GM21723 (cell line): ENCODE measurements at regions not wholly inside any gene's neighbourhood (a gene's known extent, or its start where the extent isn't known, plus 50 kb on each side); places are given as distances from the start of the nearest gene placed in this dataset.

Source experiments
- ATAC-seq: cut with Tn5 transposase; IDR thresholded peaks from one replicate; pipeline ENCODE4 v1.9.1; 2021; ENCODE audit warnings: mild to moderate bottlenecking, moderate library complexity; ENCODE audit not compliant: unreplicated experiment

DNA sequence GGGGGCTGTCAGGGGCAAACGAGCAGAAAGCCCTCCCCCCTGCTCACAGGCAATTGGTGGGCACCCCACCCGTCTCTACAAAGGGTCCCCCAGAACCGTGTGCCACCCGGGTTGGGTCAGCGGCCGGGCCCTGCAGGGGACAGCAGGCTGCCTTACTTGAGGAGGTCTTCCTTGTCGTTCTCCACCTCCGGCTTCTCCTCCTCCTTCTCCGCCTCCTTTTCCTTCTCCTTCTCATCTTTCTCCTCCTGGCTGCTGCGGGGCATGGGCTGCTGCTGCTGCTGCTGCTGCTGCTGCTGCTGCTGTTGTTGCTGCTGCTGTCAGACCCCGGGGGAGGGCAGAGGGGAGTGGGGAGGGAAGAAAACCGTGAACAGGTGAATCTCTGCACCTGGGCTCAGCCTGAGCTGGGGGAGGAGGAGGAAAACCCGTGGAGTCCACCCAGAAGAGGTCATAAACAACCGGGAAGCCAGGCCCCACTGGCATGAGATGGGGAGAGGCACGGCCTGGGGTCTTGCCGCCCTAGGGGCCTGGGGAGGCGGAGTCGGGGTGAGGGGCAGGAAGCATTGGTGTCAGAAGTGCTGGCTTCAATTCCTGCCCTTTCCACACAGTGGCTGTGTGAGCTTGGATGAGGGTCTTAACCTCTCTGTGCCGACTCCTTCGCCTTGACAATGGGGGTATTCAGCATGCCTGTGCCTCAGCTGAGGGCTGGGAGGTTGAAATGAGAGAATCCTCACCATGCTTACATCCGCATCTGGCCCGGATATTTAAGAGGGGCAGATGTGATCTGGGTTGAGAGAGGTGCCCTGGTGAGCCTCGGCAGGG lies 107.6 kb downstream of the RFLNA start:
- no peak for ATAC-seq

DNA sequence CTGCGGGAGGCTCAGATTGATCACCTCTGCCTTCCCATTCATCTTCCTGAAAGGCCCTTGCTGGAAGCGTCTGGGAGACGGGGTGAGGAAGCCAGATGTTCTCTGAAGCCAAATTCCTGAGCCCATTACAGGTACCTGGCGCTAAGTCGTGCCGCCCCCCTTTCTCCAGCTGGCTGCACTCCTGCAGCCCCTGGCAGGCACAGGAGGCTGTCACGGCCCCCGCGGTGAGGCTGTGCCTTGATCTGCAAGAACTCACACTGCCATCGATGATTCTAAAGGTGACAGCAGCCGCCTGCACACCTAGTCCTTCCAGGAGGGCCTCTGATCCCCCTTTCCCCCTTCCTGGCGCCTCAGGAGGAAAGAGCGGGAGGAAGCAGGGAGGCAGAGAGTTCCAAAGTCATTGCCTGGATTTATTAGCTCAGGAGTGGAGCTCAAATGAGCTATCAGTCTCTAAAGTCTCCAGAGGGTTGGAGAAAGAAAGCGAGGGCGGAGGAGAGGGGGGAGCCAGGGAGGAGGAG lies 106.9 kb downstream of the RFLNA start:
- ATAC-seq, result no peak

GRCh38 chr12:124400124-124400523 lies 105.2 kb downstream of the RFLNA start:
- ATAC-seq, result no peak

- ATAC-seq, result no peak
Observed at GRCh38 chr12:124399622-124400021, 104.7 kb downstream of the RFLNA start.

DNA sequence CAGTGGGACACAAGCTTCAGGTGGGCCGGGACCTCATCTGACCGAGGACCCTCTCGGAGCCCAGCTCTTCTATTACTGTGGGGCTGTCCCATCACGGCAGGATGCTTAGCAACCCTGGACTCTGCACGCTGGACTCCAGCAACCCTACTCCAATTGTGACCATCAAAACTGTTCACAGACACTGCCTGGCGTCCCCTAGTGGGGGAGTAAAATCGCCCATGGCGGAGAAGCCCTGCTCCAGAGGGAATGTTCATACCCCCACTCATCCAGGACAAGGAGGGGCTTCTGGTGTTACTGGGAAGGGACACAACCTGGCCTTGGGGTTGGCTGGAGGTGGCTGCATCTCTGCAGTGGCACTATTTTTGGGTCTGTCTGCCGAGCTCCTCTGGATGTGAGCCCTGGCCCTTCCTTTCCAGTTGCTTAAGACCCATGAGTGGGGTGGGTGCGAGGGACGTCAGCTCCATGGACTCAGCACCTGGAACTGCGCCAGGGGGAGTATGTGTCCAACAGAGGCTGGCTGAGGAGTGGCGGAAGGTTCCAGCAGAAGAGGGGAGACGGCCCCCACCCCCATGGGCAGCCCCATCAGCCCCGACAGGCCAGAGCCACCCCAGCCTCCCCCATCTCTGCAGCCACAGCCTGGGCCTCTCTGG lies 103.8 kb downstream of the RFLNA start:
- no peak for ATAC-seq

GRCh38 chr12:124397807-124398577 lies 103.1 kb downstream of the RFLNA start:
- ATAC-seq, result no peak

GRCh38 chr12:124397399-124397679 lies 102.4 kb downstream of the RFLNA start:
- ATAC-seq, result no peak

- no peak for ATAC-seq
Observed at GRCh38 chr12:124396544-124397398, 101.9 kb downstream of the RFLNA start.

DNA sequence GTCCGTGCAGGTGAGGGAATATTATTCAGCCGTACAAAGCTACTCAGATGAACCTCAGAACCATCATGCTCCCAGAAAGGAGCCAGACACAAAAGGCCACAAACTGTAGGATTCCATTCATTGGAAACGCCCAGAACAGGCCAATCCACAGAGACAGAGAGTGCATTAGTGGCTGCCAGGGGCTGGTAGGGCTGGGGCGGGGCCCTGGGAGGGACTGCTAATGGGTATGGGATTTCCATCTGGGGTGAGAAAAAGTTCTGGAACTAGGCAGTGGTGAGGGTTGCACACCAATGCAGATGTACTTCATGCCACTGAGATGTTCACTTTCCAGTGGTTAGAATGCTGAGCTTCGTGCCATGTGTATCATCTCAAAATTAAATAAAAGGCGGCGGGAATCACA lies 101.1 kb downstream of the RFLNA start:
- ATAC-seq, result no peak

- ATAC-seq, result no peak
Observed at GRCh38 chr12:124395284-124395752, 100.4 kb downstream of the RFLNA start.

GRCh38 chr12:124394462-124395128 lies 99.7 kb downstream of the RFLNA start:
- ATAC-seq, result no peak

GRCh38 chr12:124393831-124394230 lies 98.9 kb downstream of the RFLNA start:
- no peak for ATAC-seq

DNA sequence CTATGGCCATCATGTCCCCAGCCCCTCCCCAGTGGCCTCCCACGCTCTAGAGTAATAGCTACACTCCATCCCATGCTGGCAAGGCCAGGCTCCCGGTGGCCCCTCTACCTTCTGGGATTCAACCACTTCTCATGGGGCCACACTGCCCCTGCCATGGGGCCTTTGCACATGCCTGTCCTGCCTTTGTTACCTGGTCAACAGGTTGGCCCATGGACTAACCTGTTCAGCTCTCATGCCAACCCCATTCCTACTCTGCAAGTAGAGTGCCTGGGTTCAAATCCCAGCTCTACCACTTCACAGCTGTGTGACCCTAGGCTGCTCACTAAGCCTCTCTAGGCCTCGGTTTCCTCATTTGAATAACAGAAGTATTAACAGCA lies 98.5 kb downstream of the RFLNA start:
- ATAC-seq, result no peak

DNA sequence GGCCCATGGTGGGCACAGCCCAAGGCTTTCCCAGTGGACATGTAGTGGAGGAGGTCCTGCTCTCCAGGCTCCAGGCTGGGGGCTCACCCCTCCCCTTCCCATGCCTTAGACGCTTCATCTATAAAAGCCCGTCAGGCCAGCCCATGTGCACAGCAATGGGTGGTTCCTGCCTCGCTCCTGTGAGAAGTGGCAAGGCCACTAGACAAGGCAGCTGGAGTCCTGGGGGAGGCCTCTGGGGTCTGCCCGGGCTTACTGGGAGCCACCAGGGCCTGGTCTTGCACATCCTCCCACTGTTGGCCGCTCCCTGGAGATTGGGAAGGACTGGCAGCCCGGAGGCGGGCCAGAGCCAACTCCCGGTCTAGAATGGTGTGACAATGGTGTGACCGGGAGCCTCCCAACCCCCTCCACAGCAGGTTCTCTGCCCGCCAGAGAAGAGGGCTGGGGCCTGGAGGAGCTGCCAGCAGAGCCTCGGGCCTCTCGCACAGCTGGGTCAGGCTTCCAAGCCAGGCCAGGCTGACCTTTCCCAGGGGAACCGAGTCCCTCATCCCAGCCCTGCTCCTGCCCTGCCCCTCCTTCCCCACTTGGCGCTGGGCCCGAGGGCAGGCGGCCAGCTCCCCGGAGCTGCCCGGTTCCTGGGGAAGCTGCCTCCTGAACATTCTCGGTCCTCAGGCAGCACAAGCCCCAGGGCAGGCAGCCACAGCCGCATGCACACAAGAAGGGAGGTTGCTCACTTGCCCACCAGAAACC lies 97.9 kb downstream of the RFLNA start:
- ATAC-seq, result no peak

DNA sequence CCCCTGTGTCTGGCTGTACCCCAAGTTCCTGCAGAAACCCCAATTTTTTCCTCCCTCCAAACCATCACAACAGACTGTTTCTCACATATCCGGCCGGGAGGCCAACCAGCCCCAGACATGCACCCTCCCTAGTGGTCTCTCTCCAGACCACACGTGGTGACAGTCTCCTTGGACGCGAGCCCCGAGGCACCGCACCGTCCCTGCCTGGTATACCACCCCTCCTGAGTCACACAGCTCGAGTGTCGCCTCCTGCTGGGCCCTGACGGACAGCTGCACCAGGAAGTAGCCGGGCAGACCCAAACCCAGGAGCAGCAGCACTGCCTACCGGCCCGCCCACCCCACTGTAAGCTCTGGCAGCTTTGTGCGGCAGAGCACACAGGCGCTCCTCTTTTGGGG lies 97.4 kb downstream of the RFLNA start:
- ATAC-seq, result no peak

DNA sequence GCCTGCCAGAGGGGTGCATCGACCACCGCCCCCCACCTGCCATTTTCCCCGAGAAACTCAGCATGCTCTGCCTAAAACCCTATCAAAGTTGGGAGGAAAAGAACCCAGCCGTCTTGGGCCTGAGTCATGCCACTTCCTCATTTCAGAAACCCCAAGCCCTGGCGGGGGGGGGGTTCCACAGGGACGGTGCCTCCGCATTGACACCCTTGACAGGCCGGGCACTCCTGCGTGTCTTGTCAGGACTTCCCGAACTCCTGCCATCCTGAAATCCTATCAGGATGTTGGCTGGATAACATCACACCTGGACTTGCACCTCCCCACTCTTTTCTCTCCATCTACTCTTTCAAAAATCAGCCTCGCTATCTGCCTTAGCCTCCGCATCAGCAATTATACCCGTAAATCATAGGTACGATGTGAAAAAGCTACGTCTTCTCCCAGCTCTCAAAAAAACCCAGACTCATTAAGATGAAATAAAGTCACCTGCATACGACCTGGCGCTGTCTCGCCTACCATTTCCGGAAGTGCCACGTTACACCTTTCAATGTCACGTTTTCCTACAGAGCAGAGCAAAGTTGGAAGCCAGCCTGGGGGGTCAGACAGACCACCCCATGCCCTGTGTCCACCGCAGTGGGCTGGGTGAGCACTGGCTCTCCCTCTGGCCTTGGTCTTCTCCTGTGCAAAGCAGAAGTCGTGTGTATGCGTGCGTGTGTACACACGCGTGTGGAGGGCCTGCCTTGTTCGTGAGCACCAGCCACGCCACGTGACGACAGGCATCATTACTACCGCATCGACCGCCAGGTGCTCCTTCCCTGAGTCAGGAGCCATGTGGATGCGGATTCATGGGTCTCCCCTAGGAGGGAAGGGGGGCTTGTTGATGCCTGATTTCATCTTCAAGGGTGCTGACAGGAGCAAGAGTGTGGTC lies 96.7 kb downstream of the RFLNA start:
- peak; percentile 63 for ATAC-seq

DNA sequence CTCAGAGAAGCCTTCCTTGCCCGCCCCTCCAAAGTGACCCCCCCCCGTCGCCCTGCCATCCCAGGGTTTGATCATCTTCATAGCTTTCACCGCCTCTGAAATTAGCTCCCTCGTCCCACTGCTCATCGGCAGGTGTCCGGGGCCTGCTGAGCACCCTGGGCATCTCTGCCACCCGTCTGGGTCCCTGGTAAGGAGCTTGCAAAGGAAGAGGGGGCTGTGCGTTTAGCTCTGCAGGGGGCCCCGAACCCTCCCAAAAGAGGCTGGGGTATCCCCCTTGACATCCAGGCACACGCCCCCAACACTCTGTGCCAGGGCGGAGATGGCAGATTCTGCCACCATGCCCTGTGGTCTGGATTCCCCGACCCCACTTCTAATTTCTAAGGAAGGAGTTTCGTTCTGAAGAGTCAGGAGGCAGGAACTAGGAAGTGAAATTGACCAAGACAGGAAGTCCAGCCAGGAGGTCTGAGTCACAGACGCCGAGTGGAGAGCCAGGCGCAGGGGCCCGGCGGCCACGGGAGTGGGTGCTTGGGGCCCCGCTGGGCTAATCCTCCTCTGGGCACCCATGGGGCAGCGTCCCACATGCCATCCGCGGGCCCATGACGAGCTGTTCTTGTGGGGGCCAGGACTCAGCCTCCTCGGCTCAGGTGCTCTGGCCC lies 95.7 kb downstream of the RFLNA start:
- peak; percentile 35 for ATAC-seq
